NCI-H1105 (cell line): ENCODE measurements at regions not wholly inside any gene's neighbourhood (a gene's known extent, or its start where the extent isn't known, plus 50 kb on each side); places are given as distances from the start of the nearest gene placed in this dataset.

Source experiments
- DNase-seq: peaks from one replicate; lab custom pipeline; 2025; lab: John Stamatoyannopoulos, UW

GRCh38 chr9:107994648-107995047, 505.1 kb upstream of the KLF4 start:
- DNase-seq: no peak

GRCh38 chr9:107992271-107992670, 502.7 kb upstream of the KLF4 start:
- no peak for DNase-seq

- DNase-seq: no peak
These were observed 502.0 kb upstream of the KLF4 start for GRCh38 chr9:107991581-107991980.

- DNase-seq: no peak
These were observed 500.0 kb upstream of the KLF4 start for GRCh38 chr9:107989544-107989943.

- DNase-seq: no peak
These were observed 499.5 kb upstream of the KLF4 start for GRCh38 chr9:107989099-107989498.

GRCh38 chr9:107984956-107985355, 495.4 kb upstream of the KLF4 start:
- DNase-seq: no peak

- DNase-seq: no peak
These were observed 494.2 kb upstream of the KLF4 start for GRCh38 chr9:107983762-107984161.

GRCh38 chr9:107983181-107983603, 493.6 kb upstream of the KLF4 start:
- no peak for DNase-seq

GRCh38 chr9:107982745-107983144, 493.2 kb upstream of the KLF4 start:
- DNase-seq: no peak

- no peak for DNase-seq
These were observed 492.4 kb upstream of the KLF4 start for GRCh38 chr9:107982001-107982400.

- no peak for DNase-seq
These were observed 491.4 kb upstream of the KLF4 start for GRCh38 chr9:107980984-107981383.

GRCh38 chr9:107976767-107977166, 487.2 kb upstream of the KLF4 start:
- DNase-seq: no peak

- DNase-seq: no peak
These were observed 485.9 kb upstream of the KLF4 start for GRCh38 chr9:107975426-107976010.

GRCh38 chr9:107973451-107973850, 483.9 kb upstream of the KLF4 start:
- DNase-seq: no peak

GRCh38 chr9:107972346-107972745, 482.8 kb upstream of the KLF4 start:
- no peak for DNase-seq

GRCh38 chr9:107971241-107971640, 481.7 kb upstream of the KLF4 start:
- no peak for DNase-seq

- no peak for DNase-seq
These were observed 481.2 kb upstream of the KLF4 start for GRCh38 chr9:107970726-107971125.

- no peak for DNase-seq
These were observed 480.2 kb upstream of the KLF4 start for GRCh38 chr9:107969727-107970126.

- DNase-seq: no peak
These were observed 479.6 kb upstream of the KLF4 start for GRCh38 chr9:107969141-107969540.

- DNase-seq: no peak
These were observed 473.7 kb upstream of the KLF4 start for GRCh38 chr9:107963246-107963645.

GRCh38 chr9:107960916-107961315, 471.3 kb upstream of the KLF4 start:
- no peak for DNase-seq

GRCh38 chr9:107954312-107954711, 464.7 kb upstream of the KLF4 start:
- no peak for DNase-seq

GRCh38 chr9:107953556-107954125, 464.1 kb upstream of the KLF4 start:
- DNase-seq: no peak

GRCh38 chr9:107952773-107953172, 463.2 kb upstream of the KLF4 start:
- peak; percentile 10 for DNase-seq
